Hepatic stellate cell (primary cell): ENCODE measurements at regions not wholly inside any gene's neighbourhood (a gene's known extent, or its start where the extent isn't known, plus 50 kb on each side); places are given as distances from the start of the nearest gene placed in this dataset.

ENCODE experiments used
- DNase-seq: peaks from one replicate; pipeline ENCODE4 v3.0.0; 2011; ENCODE audit warnings: low spot score

DNA sequence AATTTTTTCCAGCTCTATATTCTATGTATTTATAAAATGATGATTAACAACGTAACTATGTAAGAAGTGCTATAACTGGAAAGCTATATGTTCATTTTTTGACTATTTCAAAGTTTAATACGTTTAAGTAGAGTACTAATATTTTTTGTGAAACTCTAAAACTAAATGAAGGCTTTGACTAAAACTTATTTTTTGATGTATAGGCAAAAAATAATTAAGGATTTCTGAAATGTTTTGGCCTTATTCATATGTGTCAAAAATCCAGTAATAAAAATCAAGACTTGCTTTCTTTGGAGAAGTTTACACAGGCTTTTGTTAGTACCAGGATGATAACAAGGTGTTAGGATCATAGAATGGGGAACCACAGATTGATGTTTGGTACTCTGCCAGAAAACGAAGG is 58.2 kb upstream of the ZEB2 start:
- no peak for DNase-seq

DNA sequence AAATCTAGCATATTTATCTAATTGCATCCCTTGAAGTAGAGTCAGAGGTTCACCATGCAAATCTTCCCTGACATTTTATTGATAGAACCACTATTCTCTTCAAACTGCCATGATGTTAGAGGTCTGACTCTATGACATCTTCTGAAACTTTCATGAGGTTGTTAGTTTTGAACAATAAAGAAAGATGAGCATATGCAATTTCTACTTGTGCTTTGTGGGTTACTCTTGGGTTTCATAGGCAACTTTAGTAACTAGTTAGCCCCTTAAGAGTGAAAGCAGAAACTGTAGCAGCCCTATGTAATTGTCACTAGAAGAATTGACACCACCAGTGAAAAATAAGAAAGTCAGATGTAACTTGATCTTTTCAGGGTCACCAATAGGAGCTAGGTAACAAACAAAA is 53.1 kb upstream of the ZEB2 start:
- no peak for DNase-seq

DNA sequence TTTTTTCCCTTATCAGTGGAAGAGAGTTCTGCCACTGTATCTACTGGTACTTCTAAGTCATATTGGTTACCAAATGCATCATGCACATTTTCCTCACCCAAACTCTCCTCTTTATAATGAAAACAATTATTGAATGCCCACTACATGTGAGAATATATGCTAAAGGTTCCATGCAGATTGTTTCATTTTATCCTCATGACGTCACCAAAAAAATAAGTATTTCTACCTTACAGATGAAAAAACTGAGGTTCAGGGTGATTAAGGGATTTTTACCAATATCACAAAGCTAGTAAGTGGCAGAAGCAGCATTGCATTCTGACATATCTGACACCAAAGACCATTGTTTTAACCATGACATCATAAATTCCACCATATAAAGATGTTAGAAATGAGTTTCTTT is 51.9 kb upstream of the ZEB2 start:
- DNase-seq = no peak

DNA sequence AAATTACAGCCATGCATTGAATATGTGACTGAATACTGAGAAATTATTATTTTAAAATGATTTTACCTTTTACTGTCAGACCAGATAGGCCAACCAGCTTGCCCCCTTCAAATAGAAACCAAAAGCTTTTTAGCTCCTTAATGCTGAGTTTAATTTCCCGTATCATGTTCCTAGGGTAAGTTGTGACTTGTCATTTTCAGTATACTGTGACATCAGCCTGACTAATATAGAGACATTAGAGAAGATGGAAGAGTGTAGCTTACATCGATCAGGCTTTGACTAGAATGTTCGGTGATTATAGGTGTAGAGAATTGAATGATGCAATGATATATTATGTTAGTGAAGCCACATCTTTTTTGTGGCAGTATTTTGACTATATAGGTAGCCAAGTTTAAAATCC is 50.6 kb upstream of the ZEB2 start:
- no peak for DNase-seq
